UCSD-AML1 (cell line): ENCODE measurements at regions not wholly inside any gene's neighbourhood (a gene's known extent, or its start where the extent isn't known, plus 50 kb on each side); places are given as distances from the start of the nearest gene placed in this dataset.
"Not testable (repeated sequence)": the region's sequence is repeated elsewhere in the genome, so short reads cannot be mapped to it uniquely, and the experiment has no call there.

ENCODE experiments used
- DNase-seq: peaks from one replicate; lab custom pipeline; 2025; ENCODE audit not compliant: unreplicated experiment; lab: John Stamatoyannopoulos, UW

DNA sequence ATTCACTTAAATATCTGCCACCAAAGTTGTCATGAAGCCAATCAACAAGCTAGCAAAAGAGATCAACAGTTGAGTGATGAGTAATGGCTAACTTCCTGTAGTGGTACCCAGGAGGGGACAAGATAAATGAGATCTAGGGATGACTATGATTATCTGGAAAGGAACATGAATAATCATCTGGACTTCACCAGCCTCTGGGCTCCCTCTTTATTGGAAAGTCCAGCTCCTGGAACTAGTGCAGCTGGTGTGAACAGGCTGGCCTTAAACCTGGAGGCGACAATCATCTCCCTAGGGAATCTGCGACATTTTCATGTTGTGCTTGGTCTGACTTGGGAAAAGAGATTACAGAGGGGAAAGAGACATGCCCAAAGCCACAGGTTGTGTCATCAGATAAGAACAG lies 518.6 kb downstream of the GRIN2A start:
- DNase-seq, result no peak

DNA sequence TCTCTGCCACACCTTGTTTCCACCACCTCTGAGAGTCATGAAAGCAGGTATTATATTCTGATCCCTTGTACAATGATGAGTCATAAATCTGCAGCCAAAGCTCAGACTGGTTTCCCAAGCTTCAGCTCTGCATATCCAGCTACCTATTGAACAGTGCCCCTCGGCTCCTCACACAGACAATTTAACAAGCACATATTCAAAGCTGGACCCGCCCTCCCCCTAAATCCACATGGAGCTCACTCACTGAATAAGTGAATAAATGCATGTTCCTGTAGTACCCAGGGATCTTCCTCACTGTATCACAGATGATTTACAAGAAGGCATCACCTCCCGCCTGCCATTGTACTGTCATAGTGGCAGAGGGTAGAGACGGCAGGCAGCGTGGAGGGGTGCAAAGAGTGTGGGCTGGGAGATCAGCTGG lies 516.4 kb downstream of the GRIN2A start:
- DNase-seq, result no peak

DNA sequence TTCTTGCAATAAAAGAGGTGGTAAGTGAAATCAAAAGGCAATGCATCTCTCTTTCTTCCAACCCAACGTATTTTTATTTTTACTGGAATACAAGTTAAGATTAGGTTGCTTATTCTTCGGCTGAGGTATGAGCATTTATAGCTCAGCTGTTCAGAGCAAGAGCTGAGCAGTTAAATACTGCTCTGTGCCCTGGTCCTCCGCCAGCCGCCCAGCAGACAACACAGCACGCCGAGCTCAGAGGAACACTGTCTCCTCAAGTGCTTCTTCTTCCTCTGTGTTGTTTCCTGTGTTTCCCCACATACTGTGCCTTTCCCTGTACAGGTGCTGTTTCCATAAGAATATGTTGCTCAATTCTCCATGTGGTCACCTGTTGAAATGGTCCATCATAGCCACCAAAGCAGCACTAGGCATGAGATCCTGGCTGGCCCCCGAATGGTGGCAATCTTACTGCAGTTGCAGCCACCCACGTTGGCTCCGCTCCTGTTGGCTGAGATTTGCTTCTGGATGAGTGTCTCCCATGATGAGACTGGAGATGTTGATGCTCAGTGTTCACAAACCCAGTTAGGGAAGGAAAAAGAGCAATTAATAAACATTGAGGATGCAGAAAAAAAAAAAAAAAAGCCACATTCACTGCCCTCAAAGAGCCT lies 515.3 kb downstream of the GRIN2A start:
- DNase-seq, result no peak

DNA sequence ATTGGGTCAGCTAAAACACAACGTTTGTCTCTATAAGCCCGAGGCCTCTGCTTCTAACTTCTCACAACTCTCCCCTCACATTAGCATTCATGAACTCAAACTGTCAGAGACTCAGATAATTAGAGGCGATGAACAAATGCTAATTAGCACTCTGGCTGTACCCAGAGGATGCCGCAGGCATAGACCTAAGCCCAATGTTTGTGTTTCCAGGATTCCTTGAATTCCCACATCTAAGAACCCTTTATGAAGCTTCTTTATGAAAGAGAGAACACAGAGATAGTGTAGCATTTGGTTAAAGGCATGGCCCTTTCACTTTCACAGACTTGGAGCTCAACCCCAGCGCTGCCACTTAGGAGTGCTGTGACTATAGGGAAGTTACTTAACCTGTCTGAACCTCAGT lies 512.2 kb downstream of the GRIN2A start:
- no peak for DNase-seq

DNA sequence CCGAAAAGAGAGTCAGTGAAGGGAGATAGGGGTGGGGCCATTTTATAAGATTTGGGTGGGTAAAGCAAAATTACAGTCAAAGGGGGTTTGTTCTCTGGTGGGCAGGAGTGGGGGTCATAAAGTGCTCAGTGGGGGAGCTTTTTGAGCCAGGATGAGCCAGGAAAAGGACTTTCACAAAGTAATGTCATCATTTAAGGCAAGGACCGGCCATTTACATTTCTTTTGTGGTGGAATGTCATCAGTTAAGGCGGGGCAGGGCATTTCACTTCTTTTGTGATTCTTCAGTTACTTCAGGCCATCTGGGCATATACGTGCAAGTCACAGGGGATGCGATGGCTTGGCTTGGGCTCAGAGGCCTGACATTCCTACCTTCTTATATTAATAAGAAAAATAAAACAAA lies 511.6 kb downstream of the GRIN2A start:
- not testable (repeated sequence) for DNase-seq

DNA sequence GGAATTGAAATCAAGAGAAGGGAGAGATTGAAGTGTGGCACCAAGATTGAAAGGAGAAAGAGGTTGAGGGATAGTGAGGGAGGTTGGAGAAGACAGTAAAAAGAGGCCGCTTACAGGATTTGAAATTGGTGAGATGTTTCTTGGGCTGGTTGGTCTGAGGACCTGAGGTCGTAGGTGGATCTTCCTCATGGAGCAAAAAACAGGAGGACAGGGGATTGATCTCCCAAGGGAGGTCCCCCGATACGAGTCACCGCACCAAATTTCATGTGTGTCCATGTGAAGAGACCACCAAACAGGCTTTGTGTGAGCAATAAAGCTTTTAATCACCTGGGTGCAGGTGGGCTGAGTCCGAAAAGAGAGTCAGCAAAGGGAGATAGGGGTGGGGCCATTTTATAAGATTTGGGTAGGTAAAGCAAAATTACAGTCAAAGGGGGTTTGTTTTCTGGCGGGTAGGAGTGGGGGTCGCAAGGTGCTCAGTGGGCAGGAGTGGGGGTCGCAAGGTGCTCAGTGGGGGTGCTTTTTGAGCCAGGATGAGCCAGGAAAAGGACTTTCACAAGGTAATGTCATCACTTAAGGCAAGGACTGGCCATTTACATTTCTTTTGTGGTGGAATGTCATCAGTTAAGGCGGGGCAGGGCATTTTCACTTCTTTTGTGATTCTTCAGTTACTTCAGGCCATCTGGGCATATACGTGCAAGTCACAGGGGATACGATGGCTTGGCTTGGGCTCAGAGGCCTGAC lies 505.5 kb downstream of the GRIN2A start:
- DNase-seq, result not testable (repeated sequence)

DNA sequence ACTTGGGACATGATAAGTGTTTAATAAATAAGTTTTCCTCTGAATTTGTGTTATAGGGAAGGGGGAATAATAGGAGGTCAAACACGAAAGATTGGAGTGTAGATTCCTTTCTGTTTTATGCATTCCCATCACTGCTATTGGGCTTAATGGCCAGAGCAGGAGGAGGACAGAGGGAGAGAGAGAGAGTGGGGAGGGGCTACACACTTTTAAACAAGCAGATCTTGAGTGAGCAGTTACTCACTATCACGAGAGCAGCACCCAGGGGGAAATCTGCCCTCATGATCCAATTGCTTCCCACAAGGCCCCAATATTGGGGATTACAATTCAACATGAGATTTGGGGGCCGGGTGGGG lies 505.0 kb downstream of the GRIN2A start:
- no peak for DNase-seq

DNA sequence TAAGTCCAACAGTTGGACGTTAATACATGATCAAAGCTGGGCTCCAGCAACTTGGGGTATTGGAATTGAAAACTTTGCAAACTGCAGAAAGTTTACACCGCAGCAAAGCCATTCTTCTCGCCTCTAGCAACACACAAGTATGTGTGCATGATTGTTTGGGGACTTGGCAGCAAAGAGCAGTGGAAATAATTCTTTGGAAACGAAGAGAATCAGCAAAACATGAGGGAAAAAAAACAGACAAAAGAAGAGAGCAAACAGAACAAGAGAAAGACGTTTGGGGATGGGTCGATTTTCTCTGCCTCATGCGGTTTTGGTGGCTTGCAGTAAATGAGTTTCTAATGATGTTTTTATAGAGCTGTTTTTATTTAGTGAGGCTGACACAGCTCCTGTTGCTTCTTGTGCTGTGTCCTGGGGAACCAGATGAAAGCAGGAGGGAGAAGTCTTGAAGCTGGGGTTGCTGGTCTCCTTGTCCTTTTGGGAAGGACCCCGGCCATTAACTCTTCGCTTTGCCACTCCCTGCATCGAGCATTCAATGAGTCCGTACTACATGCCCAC lies 502.9 kb downstream of the GRIN2A start:
- DNase-seq, result no peak

DNA sequence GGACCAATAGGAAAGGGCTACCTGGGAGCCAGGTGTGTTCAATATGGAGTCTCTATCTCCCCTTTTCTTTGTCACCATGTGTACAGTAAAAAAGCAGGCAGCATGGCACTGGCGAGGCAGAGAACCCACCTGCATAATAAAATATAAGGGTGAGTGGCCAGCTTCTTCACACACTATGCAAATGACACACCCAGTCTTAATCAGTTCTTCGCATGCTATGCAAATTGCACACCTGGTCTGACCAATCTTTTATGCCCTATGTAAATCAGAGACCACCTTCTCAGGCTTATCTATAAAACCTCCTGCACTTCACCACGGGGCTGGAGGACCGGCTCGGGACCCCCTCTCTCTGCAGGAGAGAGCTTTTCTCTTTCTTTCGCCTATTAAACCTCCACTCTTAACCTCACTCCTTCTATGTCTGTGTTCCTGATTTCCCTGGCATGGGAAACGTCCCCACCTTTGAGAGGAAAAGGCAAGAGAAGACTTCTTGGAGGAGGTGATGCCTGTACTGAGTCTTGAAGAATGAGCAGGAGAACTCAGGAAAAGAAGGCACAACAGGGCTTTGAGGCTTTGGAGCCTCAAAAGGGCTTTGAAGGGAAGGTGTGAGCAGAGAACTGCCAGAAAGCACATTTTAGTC lies 502.1 kb downstream of the GRIN2A start:
- no peak for DNase-seq

DNA sequence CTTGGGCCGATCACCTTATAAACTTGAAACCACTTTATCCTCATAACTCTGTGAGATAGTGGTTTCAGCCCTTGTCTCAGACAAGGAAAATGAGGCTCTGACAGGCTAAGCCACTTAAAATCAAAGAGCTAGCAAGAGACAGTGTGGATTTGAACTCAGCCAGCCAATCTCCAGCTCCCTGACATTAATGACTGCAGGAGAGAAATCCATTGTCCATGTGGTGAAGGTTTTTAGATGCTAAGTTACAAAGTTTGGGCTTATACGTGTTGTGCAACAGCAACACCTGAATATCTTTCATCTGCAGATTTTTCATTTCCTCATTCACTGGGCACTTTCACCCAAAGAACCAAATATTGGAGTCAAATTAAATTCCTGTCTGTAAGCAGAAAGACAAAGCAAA lies 501.3 kb downstream of the GRIN2A start:
- no peak for DNase-seq

DNA sequence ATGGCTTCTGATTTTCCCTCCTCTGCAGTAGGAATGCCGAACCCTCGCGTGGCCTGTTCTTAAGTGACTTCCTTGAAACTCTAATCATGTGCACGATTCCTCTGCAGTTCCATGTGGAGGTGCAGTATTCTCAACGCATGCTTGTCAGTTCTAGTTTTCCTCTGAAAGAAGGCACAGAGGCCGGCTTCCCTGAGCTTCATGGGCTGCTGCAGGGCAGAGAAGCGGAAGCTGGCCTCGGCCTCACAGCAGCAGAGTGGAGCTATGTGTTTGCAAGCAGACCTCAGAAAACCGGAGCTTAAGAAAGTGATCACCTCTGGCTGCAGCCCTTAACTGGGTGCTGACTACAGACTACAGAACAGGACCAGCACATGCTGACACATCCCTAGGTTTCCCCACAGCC lies 500.7 kb downstream of the GRIN2A start:
- DNase-seq, result no peak

DNA sequence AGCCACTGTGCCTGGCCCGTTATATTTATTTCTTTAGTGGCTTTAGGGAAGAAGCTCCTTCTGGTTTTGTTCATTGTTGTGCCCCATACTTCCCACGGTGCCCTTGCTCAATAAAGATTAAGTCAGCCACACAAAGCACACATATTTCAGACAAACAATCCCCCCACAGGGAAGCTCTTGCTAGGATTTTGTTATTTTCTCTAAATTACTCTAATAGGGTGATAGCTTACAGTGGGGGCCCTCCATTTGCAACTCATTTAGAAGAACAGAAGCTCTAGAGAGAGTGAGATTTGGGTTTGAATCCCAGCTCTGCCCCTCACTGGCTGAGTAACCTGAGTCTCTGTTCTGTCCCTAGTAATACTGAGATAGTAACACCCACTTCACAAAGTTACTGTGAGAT lies 499.9 kb downstream of the GRIN2A start:
- DNase-seq, result no peak

DNA sequence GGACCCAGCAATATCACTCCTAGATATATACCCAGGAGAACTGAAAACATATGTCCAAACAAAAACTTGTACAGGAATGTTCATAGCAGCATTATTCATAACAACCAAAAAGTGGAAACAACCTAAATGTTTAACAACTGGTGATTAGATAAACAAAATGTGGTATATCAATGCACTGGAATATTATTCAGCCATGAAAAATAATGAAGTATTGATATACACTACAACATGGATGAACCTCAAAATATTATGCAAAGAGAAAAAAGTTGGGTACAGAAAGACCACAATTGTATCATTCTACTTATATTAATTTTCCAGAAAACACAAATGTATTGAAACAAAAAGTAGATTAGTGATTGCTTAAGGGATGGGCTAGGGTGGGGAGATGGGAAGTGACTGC lies 498.6 kb downstream of the GRIN2A start:
- DNase-seq, result no peak

DNA sequence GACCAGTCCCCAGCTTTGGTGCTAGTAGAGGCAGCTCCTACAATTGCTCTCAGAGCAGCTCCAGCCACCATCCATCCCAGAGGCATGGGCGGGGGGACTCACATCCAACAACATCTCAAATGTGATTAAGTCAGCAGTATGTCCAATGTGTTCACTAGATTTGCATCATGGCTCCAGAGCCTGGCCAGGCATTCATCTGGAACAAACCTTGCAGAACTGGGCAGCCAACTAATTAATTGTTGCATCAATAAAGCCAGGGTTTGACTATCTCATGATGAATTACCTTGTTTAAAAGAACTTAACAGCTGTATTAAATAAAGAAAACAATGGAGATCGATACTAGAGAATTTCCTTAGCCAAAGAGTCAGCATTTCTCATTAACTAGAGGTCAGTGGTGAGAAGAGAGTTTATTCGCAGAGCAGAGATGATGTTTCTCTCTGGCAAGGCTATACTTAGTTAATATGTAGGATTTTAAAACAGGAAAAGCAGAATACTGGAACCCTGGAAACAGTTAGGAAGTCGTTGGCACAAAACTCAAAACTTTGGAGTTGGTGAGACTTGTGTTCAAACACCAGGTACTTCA lies 494.4 kb downstream of the GRIN2A start:
- no peak for DNase-seq

DNA sequence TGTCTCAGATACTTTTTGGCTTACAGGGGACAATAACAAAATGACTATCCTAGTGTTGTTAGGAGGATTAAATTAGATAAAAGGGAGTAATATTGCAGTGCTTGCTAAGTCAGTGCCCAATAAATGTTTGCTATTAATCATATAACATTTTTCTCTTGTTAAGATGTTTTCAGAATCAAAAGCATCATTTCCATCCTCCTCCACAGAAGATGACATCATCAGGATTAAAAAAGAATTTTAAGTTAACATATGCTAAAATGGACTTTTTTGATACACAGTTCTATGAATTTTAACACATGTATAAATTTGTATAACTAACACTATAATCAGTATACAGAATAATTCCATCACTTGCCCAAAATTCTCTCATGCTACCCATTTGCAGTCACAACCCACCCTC lies 492.6 kb downstream of the GRIN2A start:
- no peak for DNase-seq

DNA sequence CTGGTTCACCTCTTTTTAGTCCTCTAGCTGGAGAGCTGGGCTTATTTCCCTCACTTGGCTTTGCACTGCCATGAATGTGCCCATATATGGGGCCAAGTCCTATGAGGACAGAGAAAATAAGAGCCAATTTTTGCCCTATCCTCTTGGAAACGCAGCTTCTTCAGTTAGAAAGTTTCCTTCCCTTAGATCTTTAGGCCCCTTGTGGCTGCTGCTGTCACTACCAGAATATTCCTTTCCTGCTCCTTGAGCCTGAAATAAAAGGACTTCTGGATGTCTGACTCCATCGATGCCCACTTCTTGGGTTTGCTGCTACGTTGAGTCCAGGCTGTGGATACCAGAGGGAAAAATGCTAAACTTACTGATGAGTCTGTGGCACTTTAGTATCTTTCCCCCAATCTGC lies 487.1 kb downstream of the GRIN2A start:
- DNase-seq, result no peak
